CD4-positive, alpha-beta T cell treated with Interleukin-2 at 100 ng/mL for 4 hours (primary cell): ENCODE measurements at regions not wholly inside any gene's neighbourhood (a gene's known extent, or its start where the extent isn't known, plus 50 kb on each side); places are given as distances from the start of the nearest gene placed in this dataset.

Source experiments
- DNase-seq: peaks from one replicate; pipeline ENCODE4 v3.0.0-alpha.2; 2020; ENCODE audit warnings: low spot score

- no peak for DNase-seq
Observed at GRCh38 chr9:79210541-79211243, 361.1 kb upstream of the TLE4 start.

- no peak for DNase-seq
Observed at GRCh38 chr9:79213417-79214125, 358.2 kb upstream of the TLE4 start.

GRCh38 chr9:79215821-79216220, 355.9 kb upstream of the TLE4 start:
- no peak for DNase-seq

- no peak for DNase-seq
Observed at GRCh38 chr9:79220251-79220650, 351.5 kb upstream of the TLE4 start.

GRCh38 chr9:79220666-79221065, 351.1 kb upstream of the TLE4 start:
- no peak for DNase-seq

- no peak for DNase-seq
Observed at GRCh38 chr9:79221084-79221483, 350.7 kb upstream of the TLE4 start.

- DNase-seq: no peak
Observed at GRCh38 chr9:79222483-79222882, 349.3 kb upstream of the TLE4 start.

- DNase-seq: no peak
Observed at GRCh38 chr9:79224672-79225433, 346.9 kb upstream of the TLE4 start.

GRCh38 chr9:79233542-79233941, 338.2 kb upstream of the TLE4 start:
- no peak for DNase-seq

GRCh38 chr9:79236466-79236865, 335.3 kb upstream of the TLE4 start:
- no peak for DNase-seq

GRCh38 chr9:79237861-79238260, 333.9 kb upstream of the TLE4 start:
- no peak for DNase-seq

GRCh38 chr9:79240774-79241173, 331.0 kb upstream of the TLE4 start:
- DNase-seq: no peak

- no peak for DNase-seq
Observed at GRCh38 chr9:79242489-79242888, 329.3 kb upstream of the TLE4 start.

GRCh38 chr9:79246170-79246569, 325.6 kb upstream of the TLE4 start:
- no peak for DNase-seq

GRCh38 chr9:79247021-79247420, 324.7 kb upstream of the TLE4 start:
- DNase-seq: no peak

- DNase-seq: no peak
Observed at GRCh38 chr9:79250806-79251205, 321.0 kb upstream of the TLE4 start.

GRCh38 chr9:79254900-79255650, 316.7 kb upstream of the TLE4 start:
- no peak for DNase-seq

GRCh38 chr9:79255651-79256260, 316.0 kb upstream of the TLE4 start:
- no peak for DNase-seq

- DNase-seq: no peak
Observed at GRCh38 chr9:79256691-79257213, 315.0 kb upstream of the TLE4 start.

GRCh38 chr9:79257228-79257781, 314.5 kb upstream of the TLE4 start:
- DNase-seq: no peak

- DNase-seq: no peak
Observed at GRCh38 chr9:79257790-79258351, 313.9 kb upstream of the TLE4 start.
